ENCODE measurements at regions not wholly inside any gene's neighbourhood (a gene's known extent, or its start where the extent isn't known, plus 50 kb on each side); places are given as distances from the start of the nearest gene placed in this dataset.
"Not testable (repeated sequence)": the region's sequence is repeated elsewhere in the genome, so short reads cannot be mapped to it uniquely, and the experiment has no call there.

GRCh38 chr7:63856466-63856865 is 142.2 kb upstream of the ZNF722 start:
- H3K36me3 Mint-ChIP-seq (ENCODE audit: low read depth); H3K4me3 Mint-ChIP-seq: not testable (repeated sequence)

GRCh38 chr7:63867127-63867526 is 131.5 kb upstream of the ZNF722 start:
- no peaks in the 10 kb centered on the region for H3K36me3 Mint-ChIP-seq (ENCODE audit: low read depth)
- no peaks in the 10 kb centered on the region for H3K4me1 Mint-ChIP-seq
- no peak overlapping the region for H3K27ac Mint-ChIP-seq
- H3K4me3 Mint-ChIP-seq: no peak overlapping the region
- peaks cover 14% of the 10 kb centered on the region for H3K9me3 Mint-ChIP-seq
- no peak for ATAC-seq (replicated peaks)
- H3K27me3 Mint-ChIP-seq: no peaks in the 10 kb centered on the region

More at GRCh38 chr7:63856466-63856865, 142.2 kb upstream of the ZNF722 start:
- ATAC-seq (replicated peaks); H3K4me1 Mint-ChIP-seq; H3K27ac Mint-ChIP-seq; H3K27me3 Mint-ChIP-seq: not testable (repeated sequence)
- H3K9me3 Mint-ChIP-seq: peaks cover 13% of the 10 kb centered on the region

GRCh38 chr7:63874242-63874641 is 124.4 kb upstream of the ZNF722 start:
- not testable (repeated sequence) for ATAC-seq (replicated peaks); H3K4me1 Mint-ChIP-seq; H3K36me3 Mint-ChIP-seq (ENCODE audit: low read depth); H3K27ac Mint-ChIP-seq; H3K27me3 Mint-ChIP-seq; H3K4me3 Mint-ChIP-seq
- H3K9me3 Mint-ChIP-seq: peaks cover 13% of the 10 kb centered on the region

DNA sequence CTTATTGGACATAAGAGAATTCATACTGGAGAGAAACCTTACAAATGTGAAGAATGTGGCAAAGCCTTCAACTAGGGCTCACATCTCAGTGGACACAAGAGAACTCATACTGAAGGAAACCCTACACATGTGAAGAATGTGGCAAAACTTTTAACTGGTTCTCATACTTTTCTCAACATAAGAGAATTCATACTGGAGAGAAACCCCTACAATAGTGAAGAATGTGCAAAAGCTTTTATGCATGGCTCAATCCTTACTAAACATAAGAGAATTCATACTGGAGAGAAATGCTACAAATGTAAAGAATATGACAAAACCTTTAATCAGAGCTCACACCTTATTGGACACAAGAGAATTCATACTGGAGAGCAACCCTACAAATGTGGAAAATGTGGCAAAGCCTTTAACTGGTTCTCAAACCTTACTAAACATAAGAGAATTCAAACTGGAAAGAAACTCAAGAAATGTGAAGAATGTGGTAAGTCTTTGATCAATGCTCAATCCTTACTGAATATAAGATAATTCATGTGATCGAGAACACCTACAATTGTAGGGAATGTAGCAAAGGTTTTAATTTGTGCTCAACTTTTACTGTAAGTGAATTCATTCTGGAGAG is 121.8 kb upstream of the ZNF722 start:
- Mint-ChIP-seq H3K36me3 (ENCODE audit: low read depth) (no peaks in the 10 kb centered on the region), H3K9me3 (peaks cover 29% of the 10 kb centered on the region), H3K4me1 (no peaks in the 10 kb centered on the region), H3K27ac (no peak overlapping the region), H3K27me3 (no peaks in the 10 kb centered on the region), H3K4me3 (no peak overlapping the region)
- ATAC-seq (replicated peaks): no peak

- Mint-ChIP-seq H3K4me1 (no peaks in the 10 kb centered on the region), H3K27me3 (no peaks in the 10 kb centered on the region)
Observed at GRCh38 chr7:63887031-63887430, 111.6 kb upstream of the ZNF722 start.

GRCh38 chr7:63899691-63900393 is 98.8 kb upstream of the ZNF722 start:
- Mint-ChIP-seq H3K27ac (peak overlapping the region; percentile 66), H3K9me3 (peaks cover 5% of the 10 kb centered on the region), H3K4me3 (peak overlapping the region; percentile 81), H3K4me1 (no peaks in the 10 kb centered on the region), H3K27me3 (no peaks in the 10 kb centered on the region), H3K36me3 (ENCODE audit: low read depth) (no peaks in the 10 kb centered on the region)
- peak; percentile 84 for ATAC-seq (replicated peaks)

More at GRCh38 chr7:63887031-63887430, 111.6 kb upstream of the ZNF722 start:
- Mint-ChIP-seq H3K9me3 (peaks cover 12% of the 10 kb centered on the region), H3K36me3 (ENCODE audit: low read depth) (no peaks in the 10 kb centered on the region), H3K4me3 (no peak overlapping the region), H3K27ac (no peak overlapping the region)
- ATAC-seq (replicated peaks): no peak

GRCh38 chr7:63900394-63901203 is 98.0 kb upstream of the ZNF722 start:
- Mint-ChIP-seq H3K27me3 (no peaks in the 10 kb centered on the region), H3K36me3 (ENCODE audit: low read depth) (no peaks in the 10 kb centered on the region), H3K9me3 (peaks cover 5% of the 10 kb centered on the region), H3K4me1 (no peaks in the 10 kb centered on the region), H3K27ac (peak overlapping the region; percentile 66), H3K4me3 (peak overlapping the region; percentile 81)
- peak; percentile 96 for ATAC-seq (replicated peaks)

DNA sequence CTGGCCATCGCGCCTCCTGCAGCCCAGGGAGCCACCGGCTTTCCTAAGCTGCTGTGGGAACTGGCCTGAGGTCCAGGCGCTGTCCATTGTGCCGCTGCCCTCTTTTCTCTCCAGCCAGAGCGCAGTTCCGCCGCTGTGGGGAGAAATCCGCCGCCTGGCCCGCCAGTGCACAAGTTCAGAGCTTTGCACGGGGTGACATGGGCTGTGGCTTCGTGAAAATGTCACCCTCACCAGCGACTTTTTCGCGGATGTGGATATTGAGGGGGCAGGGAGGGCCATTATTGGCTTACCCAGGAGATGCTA is 97.5 kb upstream of the ZNF722 start:
- H3K4me1 Mint-ChIP-seq; ATAC-seq (replicated peaks); H3K36me3 Mint-ChIP-seq (ENCODE audit: low read depth); H3K27me3 Mint-ChIP-seq; H3K9me3 Mint-ChIP-seq; H3K27ac Mint-ChIP-seq: not testable (repeated sequence)
- H3K4me3 Mint-ChIP-seq: peak overlapping the region; percentile 81

- Mint-ChIP-seq H3K36me3 (ENCODE audit: low read depth) (no peaks in the 10 kb centered on the region), H3K4me1 (no peaks in the 10 kb centered on the region), H3K9me3 (peaks cover 9% of the 10 kb centered on the region), H3K27me3 (no peaks in the 10 kb centered on the region), H3K4me3 (no peak overlapping the region), H3K27ac (no peak overlapping the region)
- ATAC-seq (replicated peaks): no peak
Observed at GRCh38 chr7:63918986-63919385, 79.7 kb upstream of the ZNF722 start.

GRCh38 chr7:63925262-63925625 is 73.4 kb upstream of the ZNF722 start:
- no peaks in the 10 kb centered on the region for H3K27me3 Mint-ChIP-seq
- peak overlapping the region; percentile 81 for H3K4me3 Mint-ChIP-seq
- no peaks in the 10 kb centered on the region for H3K4me1 Mint-ChIP-seq
- H3K9me3 Mint-ChIP-seq: peaks cover 9% of the 10 kb centered on the region
- no peaks in the 10 kb centered on the region for H3K36me3 Mint-ChIP-seq (ENCODE audit: low read depth)
- ATAC-seq (replicated peaks): no peak
- peak overlapping the region; percentile 76 for H3K27ac Mint-ChIP-seq

GRCh38 chr7:63925626-63926460 is 72.8 kb upstream of the ZNF722 start:
- peak overlapping the region; percentile 76 for H3K27ac Mint-ChIP-seq

GRCh38 chr7:63927261-63927660 is 71.4 kb upstream of the ZNF722 start:
- H3K36me3 Mint-ChIP-seq (ENCODE audit: low read depth): no peaks in the 10 kb centered on the region
- ATAC-seq (replicated peaks): no peak
- H3K9me3 Mint-ChIP-seq: peaks cover 4% of the 10 kb centered on the region
- H3K27me3 Mint-ChIP-seq: no peaks in the 10 kb centered on the region
- H3K27ac Mint-ChIP-seq: no peak overlapping the region
- no peaks in the 10 kb centered on the region for H3K4me1 Mint-ChIP-seq
- peak overlapping the region; percentile 81 for H3K4me3 Mint-ChIP-seq

More at GRCh38 chr7:63925626-63926460, 72.8 kb upstream of the ZNF722 start:
- H3K9me3 Mint-ChIP-seq: peaks cover 9% of the 10 kb centered on the region
- no peaks in the 10 kb centered on the region for H3K36me3 Mint-ChIP-seq (ENCODE audit: low read depth)
- H3K4me1 Mint-ChIP-seq: no peaks in the 10 kb centered on the region
- peak; percentile 98 for ATAC-seq (replicated peaks)
- H3K27me3 Mint-ChIP-seq: no peaks in the 10 kb centered on the region
- peak overlapping the region; percentile 81 for H3K4me3 Mint-ChIP-seq

GRCh38 chr7:63931057-63931600 is 67.5 kb upstream of the ZNF722 start:
- no peaks in the 10 kb centered on the region for H3K27me3 Mint-ChIP-seq
- no peaks in the 10 kb centered on the region for H3K36me3 Mint-ChIP-seq (ENCODE audit: low read depth)
- ATAC-seq (replicated peaks): no peak
- no peaks in the 10 kb centered on the region for H3K9me3 Mint-ChIP-seq
- no peaks in the 10 kb centered on the region for H3K4me1 Mint-ChIP-seq
- no peak overlapping the region for H3K27ac Mint-ChIP-seq
- no peak overlapping the region for H3K4me3 Mint-ChIP-seq

GRCh38 chr7:63931985-63932577 is 66.6 kb upstream of the ZNF722 start:
- H3K27me3 Mint-ChIP-seq: no peaks in the 10 kb centered on the region
- no peaks in the 10 kb centered on the region for H3K36me3 Mint-ChIP-seq (ENCODE audit: low read depth)
- ATAC-seq (replicated peaks): no peak
- H3K27ac Mint-ChIP-seq: no peak overlapping the region
- no peaks in the 10 kb centered on the region for H3K9me3 Mint-ChIP-seq
- no peak overlapping the region for H3K4me3 Mint-ChIP-seq
- no peaks in the 10 kb centered on the region for H3K4me1 Mint-ChIP-seq
